ENCODE measurements at regions not wholly inside any gene's neighbourhood (a gene's known extent, or its start where the extent isn't known, plus 50 kb on each side); places are given as distances from the start of the nearest gene placed in this dataset.

DNA sequence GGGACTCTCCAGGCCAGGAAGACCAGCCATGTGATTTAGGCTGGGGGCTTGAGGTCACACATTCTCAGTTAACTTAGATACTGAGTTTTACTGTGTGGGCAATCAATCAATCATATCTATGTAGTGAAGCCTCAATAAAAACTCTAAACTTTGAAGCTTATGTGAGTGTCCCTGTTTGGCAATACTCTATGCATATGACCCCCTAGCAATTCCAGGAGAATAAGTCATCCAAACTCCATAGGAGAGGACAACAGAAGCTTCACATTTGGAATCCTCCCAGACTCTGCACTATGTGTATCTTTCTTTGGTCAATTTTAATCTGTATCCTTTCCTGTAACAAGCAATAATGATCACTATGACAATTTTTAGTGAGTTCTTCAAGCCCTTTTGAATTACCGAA is 216.8 kb upstream of the RGMB start:
- TF ChIP-seq, protein P1, sequence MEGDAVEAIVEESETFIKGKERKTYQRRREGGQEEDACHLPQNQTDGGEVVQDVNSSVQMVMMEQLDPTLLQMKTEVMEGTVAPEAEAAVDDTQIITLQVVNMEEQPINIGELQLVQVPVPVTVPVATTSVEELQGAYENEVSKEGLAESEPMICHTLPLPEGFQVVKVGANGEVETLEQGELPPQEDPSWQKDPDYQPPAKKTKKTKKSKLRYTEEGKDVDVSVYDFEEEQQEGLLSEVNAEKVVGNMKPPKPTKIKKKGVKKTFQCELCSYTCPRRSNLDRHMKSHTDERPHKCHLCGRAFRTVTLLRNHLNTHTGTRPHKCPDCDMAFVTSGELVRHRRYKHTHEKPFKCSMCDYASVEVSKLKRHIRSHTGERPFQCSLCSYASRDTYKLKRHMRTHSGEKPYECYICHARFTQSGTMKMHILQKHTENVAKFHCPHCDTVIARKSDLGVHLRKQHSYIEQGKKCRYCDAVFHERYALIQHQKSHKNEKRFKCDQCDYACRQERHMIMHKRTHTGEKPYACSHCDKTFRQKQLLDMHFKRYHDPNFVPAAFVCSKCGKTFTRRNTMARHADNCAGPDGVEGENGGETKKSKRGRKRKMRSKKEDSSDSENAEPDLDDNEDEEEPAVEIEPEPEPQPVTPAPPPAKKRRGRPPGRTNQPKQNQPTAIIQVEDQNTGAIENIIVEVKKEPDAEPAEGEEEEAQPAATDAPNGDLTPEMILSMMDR (IDR thresholded peaks at IDR 0.05; ENCODE audit: poor library complexity, severe bottlenecking): no peak
- TF ChIP-seq EZH2 (IDR thresholded peaks at IDR 0.05; ENCODE audit: borderline replicate concordance, insufficient read depth, low read length, poor library complexity, severe bottlenecking): no peak
- TF ChIP-seq EP300 (conservative IDR thresholded peaks at IDR 0.05; ENCODE audit: poor library complexity, severe bottlenecking): no peak
- TF ChIP-seq, protein P2, sequence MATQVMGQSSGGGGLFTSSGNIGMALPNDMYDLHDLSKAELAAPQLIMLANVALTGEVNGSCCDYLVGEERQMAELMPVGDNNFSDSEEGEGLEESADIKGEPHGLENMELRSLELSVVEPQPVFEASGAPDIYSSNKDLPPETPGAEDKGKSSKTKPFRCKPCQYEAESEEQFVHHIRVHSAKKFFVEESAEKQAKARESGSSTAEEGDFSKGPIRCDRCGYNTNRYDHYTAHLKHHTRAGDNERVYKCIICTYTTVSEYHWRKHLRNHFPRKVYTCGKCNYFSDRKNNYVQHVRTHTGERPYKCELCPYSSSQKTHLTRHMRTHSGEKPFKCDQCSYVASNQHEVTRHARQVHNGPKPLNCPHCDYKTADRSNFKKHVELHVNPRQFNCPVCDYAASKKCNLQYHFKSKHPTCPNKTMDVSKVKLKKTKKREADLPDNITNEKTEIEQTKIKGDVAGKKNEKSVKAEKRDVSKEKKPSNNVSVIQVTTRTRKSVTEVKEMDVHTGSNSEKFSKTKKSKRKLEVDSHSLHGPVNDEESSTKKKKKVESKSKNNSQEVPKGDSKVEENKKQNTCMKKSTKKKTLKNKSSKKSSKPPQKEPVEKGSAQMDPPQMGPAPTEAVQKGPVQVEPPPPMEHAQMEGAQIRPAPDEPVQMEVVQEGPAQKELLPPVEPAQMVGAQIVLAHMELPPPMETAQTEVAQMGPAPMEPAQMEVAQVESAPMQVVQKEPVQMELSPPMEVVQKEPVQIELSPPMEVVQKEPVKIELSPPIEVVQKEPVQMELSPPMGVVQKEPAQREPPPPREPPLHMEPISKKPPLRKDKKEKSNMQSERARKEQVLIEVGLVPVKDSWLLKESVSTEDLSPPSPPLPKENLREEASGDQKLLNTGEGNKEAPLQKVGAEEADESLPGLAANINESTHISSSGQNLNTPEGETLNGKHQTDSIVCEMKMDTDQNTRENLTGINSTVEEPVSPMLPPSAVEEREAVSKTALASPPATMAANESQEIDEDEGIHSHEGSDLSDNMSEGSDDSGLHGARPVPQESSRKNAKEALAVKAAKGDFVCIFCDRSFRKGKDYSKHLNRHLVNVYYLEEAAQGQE (IDR thresholded peaks at IDR 0.05; ENCODE audit: borderline replicate concordance): no peak
- no peak for TF ChIP-seq RAD21 (conservative IDR thresholded peaks at IDR 0.05)
